ENCODE measurements at regions not wholly inside any gene's neighbourhood (a gene's known extent, or its start where the extent isn't known, plus 50 kb on each side); places are given as distances from the start of the nearest gene placed in this dataset.

DNA sequence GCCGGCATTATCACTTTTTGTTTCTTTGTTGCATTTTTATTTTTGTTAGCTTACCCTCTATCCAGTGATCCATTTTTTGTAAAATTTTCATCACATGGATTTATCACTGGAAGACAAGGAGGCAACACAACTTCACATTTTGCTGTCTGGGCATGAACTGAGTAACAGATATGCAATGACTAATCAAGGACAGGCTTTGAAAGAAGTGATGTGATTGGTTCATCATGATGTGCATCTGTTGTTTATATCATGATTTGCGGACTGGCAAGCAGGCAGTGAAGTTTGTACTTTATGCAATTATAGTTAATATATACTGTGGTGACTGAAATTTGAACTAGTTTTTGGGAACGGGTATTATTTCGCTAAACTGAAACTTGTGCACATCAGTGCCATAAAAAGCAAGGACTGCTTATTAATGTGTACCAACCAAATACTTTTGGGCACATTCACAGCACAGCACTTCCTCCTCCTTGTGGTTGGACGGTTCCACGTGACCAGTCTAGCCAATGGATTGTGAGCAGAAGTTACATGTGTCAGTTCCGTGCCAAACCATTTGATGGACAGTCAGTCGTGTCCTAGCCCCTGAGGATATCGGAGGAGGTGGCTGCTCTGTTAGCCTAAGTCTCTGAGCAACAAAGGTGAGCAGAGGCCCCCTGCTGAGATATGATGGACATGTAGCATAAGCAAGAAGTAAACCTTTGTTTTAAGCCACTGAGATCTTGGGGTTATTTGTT lies 201.4 kb upstream of the SIX2 start:
- DNase-seq = no peak

DNA sequence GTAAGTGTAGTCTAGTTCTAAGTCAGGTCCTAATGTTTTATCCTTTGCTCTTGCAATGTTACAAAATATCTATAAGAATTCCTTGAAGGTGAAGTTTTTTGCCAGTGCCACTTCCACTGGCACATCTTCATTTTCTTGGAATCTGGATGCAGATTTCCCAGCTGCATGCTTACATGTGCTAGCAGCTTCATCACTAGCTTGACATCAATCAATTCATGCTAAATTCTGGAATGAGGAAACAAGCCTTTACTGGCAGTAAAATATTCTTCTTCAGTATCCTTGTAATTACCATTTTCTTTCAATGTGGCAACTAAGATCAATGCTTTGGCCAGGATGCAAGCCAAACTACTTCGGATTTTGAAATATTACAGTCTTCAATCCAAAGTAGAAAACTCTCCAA lies 200.6 kb upstream of the SIX2 start:
- DNase-seq = no peak

- DNase-seq = no peak
These were observed 200.1 kb upstream of the SIX2 start for GRCh38 chr2:45209302-45209701.

GRCh38 chr2:45207101-45207500 lies 197.8 kb upstream of the SIX2 start:
- DNase-seq = no peak

- no peak for DNase-seq
These were observed 196.7 kb upstream of the SIX2 start for GRCh38 chr2:45205985-45206384.

GRCh38 chr2:45205480-45205879 lies 196.2 kb upstream of the SIX2 start:
- DNase-seq = no peak

GRCh38 chr2:45203400-45203799 lies 194.1 kb upstream of the SIX2 start:
- DNase-seq = no peak

- peak; percentile 56 for DNase-seq
These were observed 190.7 kb upstream of the SIX2 start for GRCh38 chr2:45199973-45200372.

DNA sequence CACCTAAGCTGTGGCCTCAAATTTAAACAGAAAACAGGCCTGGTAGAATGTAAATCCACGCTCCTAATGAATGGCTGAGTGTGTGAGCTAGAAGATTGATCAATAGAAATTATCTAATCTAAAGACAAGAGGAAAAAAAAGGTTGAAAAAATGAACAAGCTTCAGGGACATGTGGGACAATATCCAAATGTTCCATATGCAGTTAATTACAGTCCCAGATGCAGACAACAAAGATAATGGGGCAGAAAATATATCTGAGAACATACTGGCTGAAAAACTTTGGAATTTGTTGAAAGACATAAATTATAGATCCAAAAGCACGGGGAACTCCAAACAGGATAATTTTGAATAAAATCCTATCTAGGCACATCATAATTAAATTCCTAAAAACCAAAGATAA lies 186.7 kb upstream of the SIX2 start:
- no peak for DNase-seq

GRCh38 chr2:45194596-45194995 lies 185.3 kb upstream of the SIX2 start:
- no peak for DNase-seq

GRCh38 chr2:45193581-45193980 lies 184.3 kb upstream of the SIX2 start:
- no peak for DNase-seq

DNA sequence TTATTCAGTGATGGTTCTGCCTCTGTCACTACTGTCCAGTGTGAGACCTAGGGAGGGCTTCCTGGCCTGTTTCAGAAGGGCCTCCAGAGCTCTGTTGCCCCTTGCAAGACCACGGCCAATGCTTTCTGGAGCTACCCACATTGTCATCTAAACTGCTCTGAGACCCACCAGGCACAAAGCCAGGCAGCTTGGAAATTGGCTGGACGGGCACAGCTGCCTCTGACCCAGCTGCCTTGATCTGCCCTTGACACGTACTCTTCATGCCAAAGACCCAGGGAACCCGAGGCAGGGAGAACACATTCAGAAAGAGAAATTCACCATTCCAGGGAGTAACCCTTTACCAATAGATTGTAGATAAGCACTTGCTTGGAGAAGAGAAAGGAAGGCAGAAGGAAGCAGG lies 183.7 kb upstream of the SIX2 start:
- no peak for DNase-seq

DNA sequence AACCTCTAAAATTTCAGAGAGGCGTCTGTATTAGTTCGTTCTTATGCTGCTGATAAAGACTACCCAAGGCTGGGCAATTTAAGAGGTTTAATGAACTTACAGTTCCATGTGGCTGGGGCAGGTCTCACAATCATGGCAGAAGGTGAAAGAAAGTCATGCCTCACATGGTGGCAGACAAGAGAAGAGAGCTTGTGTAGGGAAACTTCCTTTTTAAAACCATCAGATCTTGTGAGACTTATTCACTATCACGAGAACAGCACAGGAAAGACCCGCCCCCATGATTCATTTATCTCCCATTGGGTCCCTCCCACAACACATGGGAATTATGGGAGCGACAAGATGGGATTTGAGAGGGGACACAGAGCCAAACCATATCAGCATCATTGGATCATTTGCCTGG lies 183.2 kb upstream of the SIX2 start:
- DNase-seq = no peak

DNA sequence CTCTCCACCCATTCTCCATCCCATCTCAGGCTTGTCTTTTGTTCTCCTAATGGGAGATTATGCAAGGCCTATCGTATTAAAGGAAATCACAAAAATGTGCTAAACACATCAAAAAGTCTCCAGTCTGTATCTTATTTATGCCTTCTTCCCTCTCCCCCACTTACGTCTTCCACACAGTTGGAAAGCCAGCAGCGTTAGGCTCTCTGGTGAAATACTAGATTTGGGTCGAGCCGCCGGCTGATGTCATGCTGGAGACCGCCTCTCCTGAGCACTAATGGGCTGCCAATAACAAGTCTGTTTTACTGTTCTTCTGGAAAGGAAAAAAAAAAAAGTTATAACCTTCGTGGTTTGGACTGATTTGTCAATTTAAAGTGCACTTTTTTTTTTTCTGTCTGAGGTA lies 182.7 kb upstream of the SIX2 start:
- DNase-seq = peak; percentile 84

GRCh38 chr2:45191146-45191863 lies 182.1 kb upstream of the SIX2 start:
- DNase-seq = no peak

DNA sequence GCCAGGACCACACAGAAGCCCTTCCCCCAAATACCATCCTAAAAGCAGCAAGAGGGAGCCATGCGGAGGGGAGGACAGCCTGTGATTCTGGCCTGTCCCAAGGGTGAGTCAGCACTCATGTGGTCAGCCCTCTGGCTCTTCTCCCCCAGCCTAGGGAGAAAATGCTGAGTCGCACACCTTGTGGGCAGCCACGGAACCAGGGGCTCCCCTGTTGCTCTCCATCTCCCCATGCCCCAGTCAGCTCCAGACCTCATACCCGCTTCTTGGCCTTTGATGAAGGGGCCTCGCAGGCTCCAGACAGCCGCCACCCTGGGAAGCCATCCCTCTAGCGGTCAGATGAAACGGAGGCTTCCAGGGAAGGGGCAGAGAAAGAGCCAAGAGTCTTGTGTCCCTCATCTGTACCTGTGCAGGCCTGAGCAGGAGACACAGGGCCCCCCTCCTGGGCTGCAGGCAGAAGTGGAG lies 181.3 kb upstream of the SIX2 start:
- no peak for DNase-seq

GRCh38 chr2:45184606-45185005 lies 175.4 kb upstream of the SIX2 start:
- DNase-seq = no peak

DNA sequence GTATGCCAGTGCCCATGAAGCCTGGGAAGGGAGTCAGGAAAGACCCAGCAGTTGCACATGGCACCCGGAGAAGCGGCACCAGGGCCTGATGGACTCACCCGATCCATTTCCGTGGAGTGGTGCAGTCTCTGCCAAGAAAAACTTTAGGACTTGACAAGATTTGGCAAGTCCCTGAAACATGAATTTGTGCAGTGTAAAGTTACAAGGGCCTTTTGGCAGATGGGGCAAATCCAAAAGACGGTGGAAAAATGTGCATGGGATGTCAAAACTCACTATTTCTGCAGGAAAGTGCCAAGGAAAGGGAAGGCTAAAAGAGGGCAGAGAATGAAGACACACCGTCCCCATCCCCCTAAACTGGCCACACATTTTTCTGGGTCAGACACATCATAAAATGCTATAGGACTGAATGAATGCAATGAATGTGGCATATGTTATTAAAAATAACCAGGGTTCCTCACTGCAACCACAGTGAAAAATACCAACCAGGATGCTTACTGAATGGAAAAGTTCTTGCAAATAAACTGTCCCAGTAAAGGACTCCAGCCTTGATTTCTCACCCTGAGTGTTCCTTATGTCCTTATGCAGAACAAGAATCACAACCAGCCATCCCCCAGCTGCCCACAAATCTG lies 173.5 kb upstream of the SIX2 start:
- no peak for DNase-seq

- no peak for DNase-seq
These were observed 171.5 kb upstream of the SIX2 start for GRCh38 chr2:45180779-45181178.

- DNase-seq = no peak
These were observed 170.9 kb upstream of the SIX2 start for GRCh38 chr2:45180033-45180746.

DNA sequence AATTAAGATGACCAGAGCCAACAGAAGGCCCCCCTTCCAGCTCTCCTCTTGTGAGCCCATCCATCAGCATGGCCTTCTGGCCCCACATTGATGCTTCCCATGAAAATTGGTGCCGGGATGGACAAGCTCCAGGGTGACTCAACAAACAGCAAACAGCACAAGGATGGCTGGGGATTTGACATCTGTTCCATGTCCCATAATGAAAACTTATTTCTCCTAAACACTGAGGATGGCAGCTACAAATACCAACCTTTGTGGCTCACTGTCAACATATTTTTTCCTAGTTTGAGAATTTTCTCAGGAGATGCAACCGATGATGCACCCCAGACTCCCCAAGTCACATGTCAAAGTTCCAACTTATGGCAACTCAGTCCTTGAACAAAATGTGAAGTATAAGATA lies 169.6 kb upstream of the SIX2 start:
- no peak for DNase-seq

GRCh38 chr2:45178359-45178758 lies 169.1 kb upstream of the SIX2 start:
- DNase-seq = no peak

DNA sequence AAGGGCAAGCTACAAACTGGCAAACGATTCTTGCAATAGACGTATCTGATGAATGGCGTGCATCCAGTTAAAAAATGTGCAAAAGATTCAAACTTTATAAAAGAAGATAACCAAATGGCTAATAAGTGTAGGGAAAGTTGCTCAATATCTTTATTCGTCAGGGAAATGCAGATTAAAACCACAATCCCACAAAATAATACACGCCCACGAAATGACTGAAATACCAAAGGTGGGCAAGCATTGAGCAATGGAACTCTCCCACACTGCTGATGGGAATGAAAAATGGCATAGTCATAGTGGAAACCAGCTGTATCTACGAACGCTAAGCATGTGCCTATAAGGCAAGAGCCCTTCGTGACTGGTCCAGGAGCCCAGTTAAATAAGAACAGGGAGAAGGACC lies 168.6 kb upstream of the SIX2 start:
- DNase-seq = no peak

Data from hindlimb muscle (tissue), 1 donor.